ENCODE measurements at regions not wholly inside any gene's neighbourhood (a gene's known extent, or its start where the extent isn't known, plus 50 kb on each side); places are given as distances from the start of the nearest gene placed in this dataset.

DNA sequence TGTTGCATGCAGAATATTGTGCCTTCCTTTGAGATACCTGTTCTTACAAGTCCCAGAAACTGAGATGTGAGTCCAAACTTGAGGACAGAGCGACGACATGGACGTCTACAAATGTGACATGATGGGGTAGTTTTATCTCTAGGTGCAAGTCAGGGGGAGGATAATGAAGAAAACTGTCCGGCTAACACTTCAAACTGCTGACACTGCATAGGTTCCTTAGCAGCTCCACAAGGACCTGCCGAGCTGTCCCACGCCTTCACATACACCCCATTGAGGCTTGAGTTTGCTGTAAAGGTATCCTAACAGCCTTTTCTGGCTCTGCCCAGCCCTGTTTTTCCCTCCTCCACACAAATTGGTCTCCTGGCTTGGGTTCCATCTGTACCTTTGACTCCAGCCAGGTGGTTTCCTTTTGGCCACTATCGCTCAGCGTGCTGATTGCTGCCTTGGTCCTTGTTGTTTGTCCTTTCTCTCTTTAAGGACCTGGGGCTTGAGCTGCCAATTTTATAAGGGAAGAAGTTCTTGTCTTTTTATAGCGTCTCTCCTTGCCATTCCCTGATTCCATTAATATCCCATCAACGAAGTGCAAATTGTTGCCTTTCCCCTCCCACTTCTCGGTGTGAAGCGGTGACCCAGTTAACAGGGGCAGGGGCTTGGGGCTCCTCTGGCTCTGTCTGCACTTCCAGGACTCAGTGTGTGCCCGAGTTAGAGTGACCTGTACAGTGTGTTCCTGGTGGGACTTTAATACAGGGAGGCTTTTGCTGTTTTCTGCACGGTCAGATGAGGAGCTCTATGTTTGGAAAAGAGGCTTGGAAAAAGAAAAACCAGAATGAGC lies 100.3 kb downstream of the PCSK1 start:
- ChIA-PET CTCF (interaction anchor here (0.5 to 8.6 kb wide), 9 partner anchors 11 to 471 kb away, joined by 3 to 95 read pairs (median 3); partner anchors contain the start of gene ELL2), POLR2A (interaction anchor here (0.6 to 0.7 kb wide), 3 partner anchors 441 to 549 kb away, joined by 3 read pairs; no protein-coding TSS in a partner anchor)
- Mint-ChIP-seq H3K36me3 (ENCODE audit: insufficient read depth, unreplicated experiment) (no peaks in the 10 kb centered on the region), H3K9me3 (ENCODE audit: unreplicated experiment) (no peaks in the 10 kb centered on the region), H3K4me1 (ENCODE audit: insufficient read depth, unreplicated experiment) (peaks cover 19% of the 10 kb centered on the region), H3K4me3 (ENCODE audit: unreplicated experiment) (no peak overlapping the region), H3K27ac (ENCODE audit: low read depth, unreplicated experiment) (no peak overlapping the region), H3K27me3 (ENCODE audit: insufficient read depth, unreplicated experiment) (no peaks in the 10 kb centered on the region)
- DNase-seq (ENCODE audit: unreplicated experiment): no peak
- no peak for TF ChIP-seq CTCF (IDR thresholded peaks at IDR 0.05; ENCODE audit: unreplicated experiment)
- intact Hi-C loops (cut with micrococcal nuclease): no loop called here
- BruUV-seq (replicated peaks): no TSS peak

GRCh38 chr5:96331681-96332361 lies 101.2 kb downstream of the PCSK1 start:
- Mint-ChIP-seq H3K4me1 (ENCODE audit: insufficient read depth, unreplicated experiment) (peaks cover 19% of the 10 kb centered on the region), H3K27me3 (ENCODE audit: insufficient read depth, unreplicated experiment) (no peaks in the 10 kb centered on the region), H3K9me3 (ENCODE audit: unreplicated experiment) (no peaks in the 10 kb centered on the region), H3K4me3 (ENCODE audit: unreplicated experiment) (no peak overlapping the region), H3K27ac (ENCODE audit: low read depth, unreplicated experiment) (peak overlapping the region; percentile 22), H3K36me3 (ENCODE audit: insufficient read depth, unreplicated experiment) (no peaks in the 10 kb centered on the region)
- TF ChIP-seq CTCF (IDR thresholded peaks at IDR 0.05; ENCODE audit: unreplicated experiment): no peak
- DNase-seq (ENCODE audit: unreplicated experiment): no peak
- intact Hi-C loops (cut with micrococcal nuclease): no loop called here
- CTCF ChIA-PET: interaction anchor here (0.6 to 1.2 kb wide), 5 partner anchors 12 to 439 kb away, joined by 3 to 5 read pairs (median 3); no protein-coding TSS in a partner anchor
- POLR2A ChIA-PET: interaction anchor here (0.7 to 1.5 kb wide), 3 partner anchors 370 to 440 kb away, joined by 3 to 4 read pairs (median 3); partner anchors contain the start of gene ELL2
- BruUV-seq (replicated peaks): no TSS peak

DNA sequence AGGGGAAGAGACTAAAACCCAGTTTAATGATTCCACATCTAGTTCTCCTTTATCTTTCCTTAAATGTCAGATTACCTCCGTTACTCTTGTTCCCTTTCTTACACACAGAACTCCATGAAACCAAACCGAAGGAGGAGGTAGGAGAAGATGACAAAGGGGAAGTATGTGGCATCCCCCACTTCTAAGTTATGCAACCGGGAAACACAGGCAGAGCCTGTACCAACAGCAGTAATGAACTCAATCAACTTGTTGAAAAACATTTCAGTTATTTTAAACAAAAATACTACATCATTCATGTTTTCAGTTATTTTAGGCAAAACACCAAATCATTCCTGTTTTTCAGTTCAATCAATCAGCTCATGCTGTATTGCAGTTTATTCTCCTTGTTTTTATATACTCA lies 101.8 kb downstream of the PCSK1 start:
- intact Hi-C loops (cut with micrococcal nuclease): no loop called here
- Mint-ChIP-seq H3K4me1 (ENCODE audit: insufficient read depth, unreplicated experiment) (peaks cover 20% of the 10 kb centered on the region), H3K36me3 (ENCODE audit: insufficient read depth, unreplicated experiment) (no peaks in the 10 kb centered on the region), H3K27ac (ENCODE audit: low read depth, unreplicated experiment) (no peak overlapping the region), H3K27me3 (ENCODE audit: insufficient read depth, unreplicated experiment) (no peaks in the 10 kb centered on the region), H3K4me3 (ENCODE audit: unreplicated experiment) (no peak overlapping the region), H3K9me3 (ENCODE audit: unreplicated experiment) (peaks cover 2% of the 10 kb centered on the region)
- CTCF ChIA-PET: interaction anchor here (1.0 to 1.2 kb wide), 4 partner anchors 11 to 438 kb away, joined by 3 to 5 read pairs (median 3); no protein-coding TSS in a partner anchor
- DNase-seq (ENCODE audit: unreplicated experiment): peak; percentile 48
- no TSS peak for BruUV-seq (replicated peaks)
- POLR2A ChIA-PET: interaction anchor here (0.8 to 1.5 kb wide), 5 partner anchors 33 to 472 kb away, joined by 3 to 5 read pairs (median 3); partner anchors contain the start of gene ELL2
- no peak for TF ChIP-seq CTCF (IDR thresholded peaks at IDR 0.05; ENCODE audit: unreplicated experiment)

Measured in MCF 10A (cell line).